ENCODE measurements at regions not wholly inside any gene's neighbourhood (a gene's known extent, or its start where the extent isn't known, plus 50 kb on each side); places are given as distances from the start of the nearest gene placed in this dataset.

DNA sequence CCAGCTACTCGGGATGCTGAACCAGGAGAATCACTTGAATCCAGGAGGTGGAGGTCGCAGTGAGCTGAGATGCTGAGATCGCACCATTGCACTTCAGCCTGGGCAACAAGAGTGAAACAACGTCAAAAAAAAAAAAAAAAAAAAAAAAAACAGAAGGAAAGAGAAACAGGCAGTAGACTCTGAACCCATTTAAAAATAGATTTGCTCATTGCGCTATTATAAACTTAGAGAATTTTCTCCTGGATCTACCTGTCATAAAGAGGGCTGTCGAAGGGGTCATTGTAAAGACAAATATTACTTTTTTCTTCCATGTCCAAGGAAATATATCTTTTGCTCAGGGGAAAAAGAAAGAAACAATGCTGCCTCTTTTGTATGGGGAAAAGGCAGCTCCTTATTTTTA lies 425.0 kb upstream of the ID2 start:
- DNase-seq (ENCODE audit: low read depth in 1 of 2, low spot score in 1 of 2) = no peak

DNA sequence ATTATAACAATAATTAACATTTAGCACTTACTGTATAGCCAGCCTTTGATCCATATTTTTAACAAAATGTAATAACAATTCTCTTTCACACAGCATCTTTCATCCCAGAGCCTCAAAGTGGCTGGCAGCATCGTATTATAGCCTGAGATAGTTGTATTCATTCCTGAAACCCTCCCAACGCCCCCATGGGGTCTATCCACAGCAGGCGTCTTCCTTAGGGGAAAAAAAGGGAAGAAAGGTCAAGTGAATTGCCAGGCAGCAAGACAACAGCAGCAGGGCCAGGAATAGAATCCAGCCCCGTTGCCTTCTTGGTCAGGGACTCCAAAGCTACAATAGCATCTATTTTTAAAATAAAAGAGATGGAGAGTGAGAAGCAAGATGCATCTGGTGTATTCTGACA lies 424.4 kb upstream of the ID2 start:
- no peak for DNase-seq (ENCODE audit: low read depth in 1 of 2, low spot score in 1 of 2)

DNA sequence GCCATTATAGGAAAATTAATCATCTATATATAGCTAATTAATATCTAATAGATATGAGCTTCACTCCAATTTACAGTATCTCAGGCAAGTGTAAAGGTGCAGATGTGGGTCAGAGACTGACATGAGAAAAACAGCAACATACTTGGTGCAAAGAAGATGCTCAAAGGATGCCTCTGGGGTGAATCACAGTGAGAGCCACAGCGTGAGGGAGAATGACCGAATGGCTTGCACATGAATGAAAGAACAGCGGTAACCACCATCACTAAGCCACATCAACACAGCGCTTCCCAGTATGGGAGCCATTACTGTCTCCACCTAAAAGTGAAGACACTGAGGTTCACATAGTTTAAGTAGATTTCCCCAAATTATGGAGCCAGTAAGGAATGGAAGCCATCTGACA lies 423.4 kb upstream of the ID2 start:
- no peak for DNase-seq (ENCODE audit: low read depth in 1 of 2, low spot score in 1 of 2)

- DNase-seq (ENCODE audit: low read depth in 1 of 2, low spot score in 1 of 2) = no peak
Measured at GRCh38 chr2:8259106-8259840, 422.6 kb upstream of the ID2 start.

DNA sequence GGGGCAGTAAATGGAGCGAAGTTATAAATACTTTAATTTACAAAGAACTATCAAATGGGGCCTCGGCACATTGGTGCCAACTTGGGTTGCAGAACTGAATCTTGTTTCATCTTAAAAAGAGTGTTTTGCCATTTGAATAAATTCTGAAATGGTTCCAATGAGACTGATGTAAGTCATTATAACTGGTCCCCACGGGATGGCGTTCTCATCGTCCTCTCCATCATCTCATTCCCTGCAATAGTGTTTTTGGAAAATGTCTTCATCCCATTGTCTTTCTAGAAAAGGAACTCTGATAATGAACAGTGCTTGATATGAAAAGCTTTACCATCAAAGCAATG lies 422.0 kb upstream of the ID2 start:
- no peak for DNase-seq (ENCODE audit: low read depth in 1 of 2, low spot score in 1 of 2)

GRCh38 chr2:8260213-8260612 lies 421.6 kb upstream of the ID2 start:
- no peak for DNase-seq (ENCODE audit: low read depth in 1 of 2, low spot score in 1 of 2)

- DNase-seq (ENCODE audit: low read depth in 1 of 2, low spot score in 1 of 2) = no peak
Measured at GRCh38 chr2:8263901-8264300, 418.0 kb upstream of the ID2 start.

DNA sequence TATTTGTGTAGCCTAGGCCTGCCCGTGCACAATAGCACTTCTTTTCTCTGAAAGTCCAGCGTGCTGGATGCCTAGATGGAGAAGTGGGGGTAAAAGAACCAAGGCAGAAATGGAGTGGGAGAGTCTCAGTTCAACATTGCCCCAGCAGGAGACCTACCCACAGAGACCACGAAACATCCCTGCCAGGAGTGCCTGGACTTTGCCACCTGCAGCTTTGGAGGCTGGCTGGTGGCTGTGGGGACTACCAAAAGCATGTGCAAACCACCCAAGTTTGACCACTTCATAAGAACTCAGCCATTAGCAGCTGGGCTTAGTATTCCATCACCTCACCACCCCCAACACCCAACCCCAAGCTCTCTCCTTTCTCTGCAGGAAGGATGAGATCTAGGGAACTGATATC lies 416.9 kb upstream of the ID2 start:
- DNase-seq (ENCODE audit: low read depth in 1 of 2, low spot score in 1 of 2) = no peak

- no peak for DNase-seq (ENCODE audit: low read depth in 1 of 2, low spot score in 1 of 2)
Measured at GRCh38 chr2:8265476-8266226, 416.2 kb upstream of the ID2 start.

DNA sequence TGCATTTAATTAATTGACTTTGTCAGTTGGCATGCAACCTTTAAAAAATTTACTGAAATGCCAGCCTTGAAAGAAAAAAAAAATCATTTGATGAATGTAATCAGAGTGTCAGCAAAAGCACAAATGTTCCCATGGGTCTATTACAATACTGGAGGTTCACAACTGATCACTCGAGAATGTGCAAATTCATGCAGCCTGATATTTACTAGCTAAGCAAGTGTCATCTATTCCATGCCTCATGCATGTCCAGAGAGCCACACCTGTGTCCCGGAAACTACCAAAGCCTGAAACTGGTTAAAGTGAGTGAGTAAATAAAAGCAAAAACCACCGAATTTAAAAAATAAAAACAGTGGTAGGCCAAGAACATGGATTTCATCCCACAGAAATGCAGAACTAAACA lies 415.3 kb upstream of the ID2 start:
- no peak for DNase-seq (ENCODE audit: low read depth in 1 of 2, low spot score in 1 of 2)

DNA sequence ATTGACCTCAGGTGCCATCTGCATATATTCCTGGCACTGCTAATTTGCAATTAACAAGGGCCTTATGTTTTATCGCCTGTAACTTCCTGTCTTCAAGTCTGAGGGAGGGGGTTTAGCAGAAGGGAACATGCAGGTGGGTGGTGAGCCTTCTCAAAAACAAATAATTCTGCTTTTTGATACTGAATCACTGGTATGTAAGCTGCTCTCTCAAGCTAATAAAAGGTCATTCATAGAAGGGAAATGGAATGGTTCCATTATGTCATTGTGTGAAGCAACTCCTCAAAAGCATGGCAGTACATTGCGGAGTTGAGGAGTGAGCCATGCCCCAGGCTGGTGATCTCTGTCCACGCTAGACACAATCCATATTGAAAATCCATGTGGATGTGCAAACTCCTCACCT lies 414.8 kb upstream of the ID2 start:
- no peak for DNase-seq (ENCODE audit: low read depth in 1 of 2, low spot score in 1 of 2)

- no peak for DNase-seq (ENCODE audit: low read depth in 1 of 2, low spot score in 1 of 2)
Measured at GRCh38 chr2:8267721-8268120, 414.1 kb upstream of the ID2 start.

DNA sequence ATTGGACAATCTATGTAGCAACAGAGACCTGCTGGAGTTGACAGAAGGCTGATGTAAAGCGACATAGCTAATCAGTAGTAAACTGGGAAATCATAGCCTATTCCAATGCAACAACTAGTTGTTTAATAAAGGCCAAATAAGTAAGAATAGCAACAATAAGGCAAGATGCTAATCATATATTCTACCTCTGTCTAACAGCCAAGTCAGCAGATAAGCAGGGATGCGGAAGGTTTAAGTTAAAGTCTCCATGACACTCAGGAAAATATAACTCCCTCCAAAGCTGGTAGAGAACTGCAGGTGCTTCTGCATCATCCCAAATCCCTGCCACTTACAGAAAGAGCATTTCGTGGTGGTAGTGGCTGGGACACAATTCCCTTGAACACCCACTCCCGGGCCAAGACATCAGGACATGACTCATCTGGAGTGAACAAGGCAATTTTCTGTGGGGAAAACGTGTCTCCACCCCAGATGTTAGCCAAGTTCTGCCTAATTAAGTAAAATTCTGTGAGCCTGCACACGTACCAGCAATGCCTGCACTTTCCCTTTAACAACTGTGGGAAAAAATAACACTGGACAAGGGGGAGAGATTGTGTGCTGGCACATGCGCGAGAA lies 413.6 kb upstream of the ID2 start:
- DNase-seq (ENCODE audit: low read depth in 1 of 2, low spot score in 1 of 2) = no peak

GRCh38 chr2:8270699-8271098 lies 411.2 kb upstream of the ID2 start:
- no peak for DNase-seq (ENCODE audit: low read depth in 1 of 2, low spot score in 1 of 2)

GRCh38 chr2:8271461-8271860 lies 410.4 kb upstream of the ID2 start:
- DNase-seq (ENCODE audit: low read depth in 1 of 2, low spot score in 1 of 2) = no peak

- DNase-seq (ENCODE audit: low read depth in 1 of 2, low spot score in 1 of 2) = no peak
Measured at GRCh38 chr2:8276026-8276425, 405.8 kb upstream of the ID2 start.

GRCh38 chr2:8277921-8278571 lies 403.8 kb upstream of the ID2 start:
- no peak for DNase-seq (ENCODE audit: low read depth in 1 of 2, low spot score in 1 of 2)

DNA sequence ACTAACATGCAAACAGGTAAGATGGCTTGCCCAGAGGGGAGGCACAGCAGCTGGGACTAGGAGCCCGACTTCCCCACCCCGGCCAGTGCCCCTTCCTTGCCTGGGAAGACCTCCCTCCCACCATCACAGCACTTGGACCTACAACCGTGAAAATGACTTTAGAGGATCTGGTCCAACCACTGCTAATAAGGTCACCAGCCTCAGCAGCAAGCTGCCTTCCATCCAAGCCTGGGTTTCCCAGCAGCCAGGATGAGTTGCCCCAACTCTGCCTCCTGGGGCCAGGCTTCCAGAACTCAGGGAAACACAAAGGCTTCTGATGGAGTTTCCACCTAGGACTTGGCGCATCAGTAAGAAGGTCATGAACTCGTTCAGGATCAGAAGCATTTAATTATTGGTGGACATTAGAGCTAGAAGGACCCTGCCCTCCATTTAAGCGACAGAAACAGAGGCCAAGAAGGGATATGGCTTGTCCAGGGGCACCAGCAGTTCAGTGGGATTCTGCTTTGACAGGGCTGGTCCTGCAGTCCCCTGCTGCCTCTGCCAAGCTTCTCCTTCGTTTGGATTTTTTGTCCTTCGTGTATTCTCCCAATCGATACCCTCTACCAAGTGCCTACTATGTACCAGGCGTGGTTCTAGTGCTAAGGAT lies 403.0 kb upstream of the ID2 start:
- no peak for DNase-seq (ENCODE audit: low read depth in 1 of 2, low spot score in 1 of 2)

DNA sequence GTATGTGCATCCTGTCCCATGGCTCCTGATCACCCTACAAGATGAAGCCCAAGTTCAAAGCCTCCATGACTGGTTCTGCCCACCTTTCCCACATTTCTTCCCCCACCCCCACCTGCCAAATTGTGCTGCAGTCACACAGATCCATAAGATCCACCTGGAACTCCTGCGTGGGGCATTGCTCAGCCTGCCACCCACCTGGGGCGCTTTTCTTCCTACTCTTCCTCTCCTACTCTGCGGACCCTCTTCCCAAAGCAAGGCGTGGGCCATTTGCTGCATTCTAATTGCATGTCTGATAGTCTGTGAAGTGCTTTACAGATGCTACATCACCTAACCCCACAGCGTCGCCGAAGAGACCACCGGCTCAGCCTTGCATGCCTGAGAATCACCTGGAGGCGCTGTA lies 402.4 kb upstream of the ID2 start:
- no peak for DNase-seq (ENCODE audit: low read depth in 1 of 2, low spot score in 1 of 2)

DNA sequence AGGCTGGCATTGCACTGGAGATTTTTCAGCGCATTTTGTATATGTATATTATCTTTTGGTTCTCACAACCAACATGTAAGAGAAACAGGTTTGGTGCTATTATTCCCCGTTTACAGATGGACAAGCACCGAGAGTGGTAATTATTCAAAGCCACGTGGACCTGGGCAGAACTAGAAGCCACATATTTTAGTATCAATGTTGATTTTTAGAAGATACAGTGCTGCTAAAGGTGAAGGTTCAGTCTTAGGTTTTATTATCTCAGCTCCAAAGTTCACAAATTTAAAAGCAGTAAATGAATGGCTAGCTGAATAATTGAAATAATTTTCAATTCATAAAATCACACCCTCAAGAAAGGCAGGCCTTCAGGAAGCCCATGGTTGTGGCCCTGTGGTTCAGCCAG lies 400.6 kb upstream of the ID2 start:
- DNase-seq (ENCODE audit: low read depth in 1 of 2, low spot score in 1 of 2) = no peak

DNA sequence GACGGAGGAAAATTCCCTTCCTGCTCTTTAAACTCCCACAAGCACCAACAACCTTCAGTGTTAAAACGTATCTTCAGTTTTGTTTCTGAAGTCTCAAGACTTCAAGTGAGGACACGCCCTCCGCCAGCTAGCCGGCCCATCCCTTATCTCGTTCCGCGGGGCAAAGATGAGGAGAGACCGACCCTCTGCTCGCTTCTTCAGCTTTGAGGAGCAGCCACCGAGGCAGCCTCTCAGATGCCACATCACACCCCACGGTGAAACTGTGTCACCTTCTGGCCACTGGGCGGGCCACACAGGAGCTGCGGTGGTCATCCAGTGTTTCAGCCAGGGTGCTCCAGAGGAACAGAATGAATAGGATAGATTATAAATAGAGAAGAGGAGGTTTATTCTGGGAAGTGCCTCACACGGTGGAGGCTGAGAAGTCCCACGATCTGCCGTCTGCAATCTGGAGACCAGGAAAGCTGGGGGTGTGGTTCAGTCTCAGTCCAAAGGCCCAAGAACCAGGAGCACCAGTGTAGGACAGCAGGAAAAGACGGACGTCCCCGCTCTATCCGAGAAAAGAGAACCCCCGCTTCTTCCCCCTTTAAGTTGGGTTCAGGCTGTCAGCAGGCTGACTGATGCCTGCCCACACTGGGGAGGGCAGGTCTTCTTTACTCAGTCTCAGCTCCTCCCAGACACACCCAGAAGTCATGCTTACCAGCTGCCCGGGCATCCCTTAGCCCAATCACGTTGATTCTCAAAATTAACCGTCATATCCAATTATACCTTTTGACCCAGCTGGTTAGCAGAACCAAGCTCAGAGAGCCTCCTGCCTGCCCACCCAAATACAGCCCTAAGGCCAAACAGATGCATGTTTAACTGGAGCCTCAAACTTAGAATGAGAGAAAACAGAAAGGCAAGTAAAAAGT lies 399.7 kb upstream of the ID2 start:
- DNase-seq (ENCODE audit: low read depth in 1 of 2, low spot score in 1 of 2) = no peak
